Muscle layer of colon (tissue), 2 donors: ENCODE measurements at regions not wholly inside any gene's neighbourhood (a gene's known extent, or its start where the extent isn't known, plus 50 kb on each side); places are given as distances from the start of the nearest gene placed in this dataset.

Experiments
- H3K27ac ChIP-seq: one replicate; pipeline ENCODE4 v1.7.0; 2013; ENCODE audit warnings: low read depth, mild to moderate bottlenecking, low read length, moderate library complexity
- H3K27me3 ChIP-seq, 2 donors: one replicate each; pipeline ENCODE4 v1.7.0; 2013; ENCODE audit warnings: low read length in 2 of 2, mild to moderate bottlenecking in 2 of 2; ENCODE audit not compliant: insufficient read depth in 2 of 2, control insufficient read depth in 1 of 2
- H3K36me3 ChIP-seq: one replicate; pipeline ENCODE4 v1.7.0; 2013; ENCODE audit warnings: mild to moderate bottlenecking, low read length; ENCODE audit not compliant: insufficient read depth
- H3K4me1 ChIP-seq: one replicate; pipeline ENCODE4 v1.7.0; 2013; ENCODE audit warnings: mild to moderate bottlenecking, low read length; ENCODE audit not compliant: insufficient read depth
- H3K4me3 ChIP-seq, 2 donors: one replicate each; pipeline ENCODE4 v1.7.0; 2013; ENCODE audit warnings: low read length in 2 of 2, low read depth in 1 of 2, mild to moderate bottlenecking in 1 of 2, moderate library complexity in 1 of 2
- H3K9ac ChIP-seq: one replicate; pipeline ENCODE4 v1.7.0; 2013; ENCODE audit warnings: low read length
- H3K9me3 ChIP-seq: one replicate; pipeline ENCODE4 v1.7.0; 2013; ENCODE audit warnings: mild to moderate bottlenecking, low read length
- donor health status: abdominal sarcoma.
- donor health status: Adenocarcinoma of cecum.

DNA sequence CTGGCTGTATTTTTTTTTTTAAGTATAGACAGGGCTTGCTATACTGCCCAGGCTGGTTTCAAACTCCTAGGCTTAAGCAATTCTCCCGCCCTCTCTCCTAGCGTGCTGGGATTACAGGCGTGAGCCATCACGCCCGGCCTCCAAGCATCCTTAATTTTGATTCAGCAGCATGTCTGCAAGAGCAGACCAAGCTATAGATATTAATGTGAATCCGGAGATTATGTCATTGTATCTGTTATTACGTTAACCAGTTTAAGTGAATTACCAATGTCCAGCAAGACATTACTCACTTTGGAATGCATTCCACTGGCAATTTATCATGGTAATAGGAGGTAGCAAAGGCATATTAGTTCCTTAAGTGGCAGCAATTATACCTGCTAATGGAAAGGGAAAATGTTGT is 179.7 kb downstream of the CHRM3 start:
- peaks cover 8% of the 10 kb centered on the region for H3K4me1 ChIP-seq
- H3K9ac ChIP-seq, result no peak overlapping the region
- H3K36me3 ChIP-seq, result no peaks in the 10 kb centered on the region
- no peaks in the 10 kb centered on the region for H3K9me3 ChIP-seq
- no peak overlapping the region for H3K4me3 ChIP-seq
- no peaks in the 10 kb centered on the region for H3K27me3 ChIP-seq
- H3K27ac ChIP-seq, result no peak overlapping the region

DNA sequence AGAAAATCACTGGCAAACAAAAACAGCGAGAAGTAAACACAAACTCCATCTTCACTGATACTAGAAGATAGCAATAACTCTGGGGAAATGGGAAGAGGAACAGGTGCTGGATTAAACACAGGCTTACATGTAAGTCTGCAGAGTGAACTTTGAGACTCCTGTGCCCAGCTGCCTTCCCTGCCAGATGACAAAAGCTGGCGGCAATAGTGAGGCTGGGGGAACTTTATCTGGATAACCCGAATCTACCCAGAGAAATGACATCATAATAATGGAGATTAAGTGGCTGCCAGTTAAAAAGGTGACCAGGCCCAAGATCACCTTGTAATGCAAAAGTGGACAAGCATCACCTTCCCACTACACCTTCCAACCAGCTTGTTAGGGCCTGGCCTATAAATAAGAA is 184.5 kb downstream of the CHRM3 start:
- H3K36me3 ChIP-seq, result no peaks in the 10 kb centered on the region
- H3K27me3 ChIP-seq, result no peaks in the 10 kb centered on the region
- no peaks in the 10 kb centered on the region for H3K9me3 ChIP-seq
- no peak overlapping the region for H3K4me3 ChIP-seq
- H3K4me1 ChIP-seq, result peaks cover 8% of the 10 kb centered on the region
- no peak overlapping the region for H3K27ac ChIP-seq
- H3K9ac ChIP-seq, result no peak overlapping the region

DNA sequence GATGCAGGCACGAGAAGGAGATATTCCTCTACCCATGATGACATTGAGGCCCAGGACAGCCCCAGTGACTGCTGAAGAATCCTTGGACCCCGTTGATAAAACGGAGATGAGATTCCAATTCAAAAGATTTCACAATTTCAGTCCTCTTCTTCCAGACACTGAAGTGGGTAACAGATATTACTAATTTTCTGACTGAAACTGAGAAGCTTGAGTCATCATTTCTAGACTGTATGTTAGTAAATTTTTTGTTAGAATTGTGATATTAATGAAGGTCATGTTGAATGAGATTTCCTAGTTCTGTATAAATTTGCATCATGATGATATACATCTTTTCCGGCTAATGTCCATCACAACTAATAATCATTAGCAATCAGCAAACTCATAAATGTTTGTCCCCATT is 185.8 kb downstream of the CHRM3 start:
- no peaks in the 10 kb centered on the region for H3K27me3 ChIP-seq
- H3K9ac ChIP-seq, result no peak overlapping the region
- peaks cover 8% of the 10 kb centered on the region for H3K4me1 ChIP-seq
- H3K9me3 ChIP-seq, result no peaks in the 10 kb centered on the region
- no peak overlapping the region for H3K27ac ChIP-seq
- no peak overlapping the region for H3K4me3 ChIP-seq
- H3K36me3 ChIP-seq, result no peaks in the 10 kb centered on the region

DNA sequence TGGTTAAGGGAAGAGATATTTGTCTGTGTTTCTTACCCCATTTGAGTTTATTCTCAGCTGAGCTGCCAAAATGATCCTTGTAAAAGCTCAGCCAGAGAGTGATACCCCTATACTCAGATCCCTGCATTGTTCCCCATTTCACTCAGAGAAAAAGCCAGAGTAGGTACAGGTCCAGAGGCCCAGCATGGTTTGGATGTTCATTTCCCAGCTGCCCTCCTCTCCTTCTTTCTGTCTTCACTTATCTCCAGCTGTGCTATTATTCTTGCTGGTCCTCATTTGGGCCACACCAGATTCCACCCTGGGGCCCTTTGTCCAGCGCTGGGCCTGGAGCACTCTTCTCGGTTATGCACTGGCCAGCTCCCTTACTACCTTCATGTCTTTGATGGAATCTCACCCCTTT is 187.7 kb downstream of the CHRM3 start:
- H3K36me3 ChIP-seq, result no peaks in the 10 kb centered on the region

DNA sequence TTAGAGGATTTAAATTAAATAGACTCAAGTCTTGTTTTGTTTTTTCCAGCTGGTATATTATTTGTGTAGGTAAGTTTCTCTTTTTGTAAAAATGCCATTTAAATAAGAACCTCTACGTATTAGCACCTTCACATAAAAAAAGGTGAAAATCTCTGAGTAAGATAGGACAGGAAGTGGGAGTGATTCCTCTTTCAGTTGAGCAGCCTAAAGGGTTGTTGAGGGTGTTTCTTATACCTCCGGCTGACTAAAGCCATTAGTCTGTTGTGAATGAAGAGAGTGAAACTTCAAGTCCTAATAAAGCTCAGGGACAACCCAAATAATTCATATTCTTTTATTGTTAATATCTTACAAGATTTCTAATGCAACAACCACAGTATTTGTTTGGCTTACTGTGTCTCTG is 188.7 kb downstream of the CHRM3 start:
- no peaks in the 10 kb centered on the region for H3K9me3 ChIP-seq
- H3K4me3 ChIP-seq, result no peak overlapping the region
- H3K27ac ChIP-seq, result no peak overlapping the region
- no peaks in the 10 kb centered on the region for H3K27me3 ChIP-seq
- no peaks in the 10 kb centered on the region for H3K36me3 ChIP-seq
- H3K9ac ChIP-seq, result no peak overlapping the region
- H3K4me1 ChIP-seq, result peaks cover 3% of the 10 kb centered on the region

More for the DNA sequence above, 187.7 kb downstream of the CHRM3 start:
- Histone ChIP-seq H3K27me3 (no peaks in the 10 kb centered on the region), H3K4me3 (no peak overlapping the region), H3K4me1 (no peaks in the 10 kb centered on the region), H3K27ac (no peak overlapping the region), H3K9ac (no peak overlapping the region), H3K9me3 (no peaks in the 10 kb centered on the region)

DNA sequence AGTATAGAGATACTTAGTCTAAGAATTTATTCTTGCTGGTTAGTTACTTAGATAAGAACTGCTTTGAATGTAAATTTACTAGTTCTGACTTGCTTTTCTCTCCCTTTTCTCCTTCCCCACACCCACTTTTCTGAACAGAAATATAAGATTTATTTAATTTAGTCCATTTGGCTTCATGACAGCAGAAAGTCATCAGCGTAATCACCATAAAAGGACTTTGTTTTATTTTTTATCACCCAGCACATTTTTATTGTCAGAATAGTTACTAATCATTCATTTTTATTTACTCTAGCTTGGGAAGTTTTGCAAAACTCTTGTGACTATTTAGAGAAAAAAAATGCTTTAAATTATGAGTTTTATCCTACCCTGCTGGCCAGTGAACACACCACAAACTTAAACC is 197.2 kb downstream of the CHRM3 start:
- Histone ChIP-seq H3K4me3 (no peak overlapping the region), H3K36me3 (no peaks in the 10 kb centered on the region), H3K4me1 (peaks cover 16% of the 10 kb centered on the region), H3K27me3 (no peaks in the 10 kb centered on the region), H3K9me3 (no peaks in the 10 kb centered on the region), H3K27ac (no peak overlapping the region), H3K9ac (no peak overlapping the region)

DNA sequence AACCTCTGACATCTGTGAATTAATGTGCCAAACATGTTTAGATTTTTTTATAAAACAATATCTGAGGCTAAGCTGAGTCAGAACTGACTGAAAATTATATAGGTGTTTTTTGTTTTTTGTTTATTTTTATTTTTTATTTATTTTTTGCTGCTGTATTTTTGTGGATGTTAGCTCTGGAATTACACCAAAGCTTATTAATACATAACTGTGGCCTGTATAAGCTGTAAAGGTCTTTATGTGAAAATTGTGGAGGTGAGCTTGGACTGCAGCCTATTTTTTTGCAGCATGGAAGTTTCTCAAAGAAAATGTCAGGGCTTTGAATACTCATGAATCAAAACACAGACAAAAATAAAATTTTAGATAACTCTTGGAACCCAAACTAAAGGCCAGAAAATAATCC is 199.8 kb downstream of the CHRM3 start:
- no peak overlapping the region for H3K27ac ChIP-seq
- no peak overlapping the region for H3K9ac ChIP-seq
- H3K4me1 ChIP-seq, result peaks cover 13% of the 10 kb centered on the region
- H3K36me3 ChIP-seq, result no peaks in the 10 kb centered on the region
- H3K27me3 ChIP-seq, result no peaks in the 10 kb centered on the region
- H3K9me3 ChIP-seq, result no peaks in the 10 kb centered on the region
- no peak overlapping the region for H3K4me3 ChIP-seq

DNA sequence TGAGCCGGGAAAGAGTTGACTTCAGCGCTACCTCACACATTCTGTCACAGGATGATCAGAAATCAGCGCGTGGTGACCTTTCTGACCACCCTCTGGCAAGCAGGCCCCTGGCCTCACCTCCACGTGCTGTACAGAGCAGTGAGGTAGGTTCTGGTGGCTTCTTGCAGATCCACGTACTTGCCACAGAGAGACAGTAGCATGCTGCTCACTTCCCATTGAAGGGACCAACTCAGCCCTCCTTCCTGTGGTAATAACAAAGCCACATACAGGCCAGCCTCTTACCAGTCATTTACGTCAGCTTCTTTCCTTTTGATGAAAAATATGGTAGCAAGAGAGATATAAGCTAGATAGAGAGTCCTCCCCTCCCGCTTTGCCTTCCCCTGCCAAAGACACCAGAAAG is 200.7 kb downstream of the CHRM3 start:
- H3K36me3 ChIP-seq, result no peaks in the 10 kb centered on the region
- H3K27me3 ChIP-seq, result no peaks in the 10 kb centered on the region
- H3K4me3 ChIP-seq, result no peak overlapping the region
- no peak overlapping the region for H3K27ac ChIP-seq
- no peak overlapping the region for H3K9ac ChIP-seq
- H3K9me3 ChIP-seq, result no peaks in the 10 kb centered on the region
- H3K4me1 ChIP-seq, result peaks cover 14% of the 10 kb centered on the region

DNA sequence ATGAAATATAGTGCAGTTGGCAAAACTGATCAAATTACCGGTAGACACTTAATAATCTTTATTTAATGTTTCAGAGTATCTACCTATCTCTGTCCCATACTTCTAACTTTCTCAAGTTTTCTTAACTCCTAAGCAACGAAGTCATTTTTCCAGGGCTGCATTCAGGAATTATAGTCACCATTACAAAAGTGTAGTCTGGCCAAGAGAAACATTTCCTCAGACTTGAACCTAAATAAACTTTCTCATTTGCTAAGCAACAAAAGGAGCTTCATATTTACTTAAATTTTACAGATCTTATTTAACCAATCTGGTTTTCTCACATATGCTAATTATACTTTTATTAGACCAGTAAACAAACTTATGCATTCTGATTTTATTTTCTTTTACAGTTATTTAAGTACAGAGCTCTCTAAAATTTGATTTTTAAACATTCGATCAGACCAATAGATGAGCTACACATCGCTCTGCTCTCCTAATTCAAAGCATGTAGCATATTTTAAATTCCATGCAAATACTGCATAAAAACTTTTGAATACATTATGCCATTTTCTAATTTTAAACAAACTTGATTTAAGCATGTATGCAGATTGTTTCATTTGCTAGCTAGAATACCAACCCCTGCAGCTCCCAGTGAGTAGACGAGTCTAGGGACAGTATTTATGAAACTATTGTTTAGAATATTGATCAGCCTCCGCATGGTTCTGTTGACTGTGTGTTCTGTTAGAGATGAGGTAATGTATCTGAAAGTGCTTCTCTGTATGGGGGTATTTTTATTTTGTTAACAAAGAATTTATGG is 201.4 kb downstream of the CHRM3 start:
- H3K9ac ChIP-seq, result no peak overlapping the region
- H3K4me3 ChIP-seq, result no peak overlapping the region
- H3K9me3 ChIP-seq, result no peaks in the 10 kb centered on the region
- peaks cover 14% of the 10 kb centered on the region for H3K4me1 ChIP-seq
- no peaks in the 10 kb centered on the region for H3K36me3 ChIP-seq
- no peaks in the 10 kb centered on the region for H3K27me3 ChIP-seq
- H3K27ac ChIP-seq, result no peak overlapping the region

DNA sequence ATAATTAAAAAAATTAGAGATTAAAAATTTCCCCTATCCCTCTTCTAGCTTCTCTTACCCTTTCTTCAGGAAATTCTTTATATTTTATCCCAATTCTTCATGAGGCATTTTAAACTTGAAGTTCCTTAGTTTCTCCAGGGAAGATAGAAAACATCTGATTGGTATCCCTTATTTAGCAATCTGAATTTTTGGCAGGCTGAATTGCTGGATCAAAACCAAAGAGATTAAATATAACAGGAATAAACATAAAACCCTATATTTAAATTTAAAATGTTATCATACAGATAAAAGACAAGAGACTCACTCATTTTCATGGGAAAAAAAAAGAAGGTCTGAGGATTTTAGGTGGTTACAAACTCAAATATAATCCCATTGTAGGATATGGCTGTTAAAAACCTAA is 204.2 kb downstream of the CHRM3 start:
- Histone ChIP-seq H3K36me3 (no peaks in the 10 kb centered on the region), H3K4me1 (peaks cover 14% of the 10 kb centered on the region), H3K27ac (no peak overlapping the region), H3K9ac (no peak overlapping the region), H3K27me3 (no peaks in the 10 kb centered on the region), H3K9me3 (no peaks in the 10 kb centered on the region), H3K4me3 (no peak overlapping the region)

DNA sequence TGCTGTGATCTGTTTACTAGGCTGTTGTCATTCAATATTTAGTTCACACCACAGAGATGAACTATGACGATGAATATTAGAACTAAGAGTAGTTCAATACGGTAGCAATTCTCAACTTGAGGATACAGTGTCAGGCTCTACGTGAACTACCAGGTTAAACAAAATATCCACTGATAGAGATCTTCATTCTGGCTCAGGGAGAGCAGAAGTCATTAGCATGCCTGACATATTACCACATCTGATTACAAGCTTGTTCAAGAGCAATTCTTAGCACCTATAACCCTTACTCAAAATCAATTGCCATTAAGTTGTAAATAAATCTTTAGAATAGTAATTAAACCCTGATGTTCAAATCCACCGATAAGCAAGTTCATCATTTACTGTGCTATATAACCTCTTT is 207.2 kb downstream of the CHRM3 start:
- H3K9me3 ChIP-seq, result no peaks in the 10 kb centered on the region
- H3K27ac ChIP-seq, result no peak overlapping the region
- no peaks in the 10 kb centered on the region for H3K27me3 ChIP-seq
- H3K4me3 ChIP-seq, result no peak overlapping the region
- H3K9ac ChIP-seq, result no peak overlapping the region
- H3K36me3 ChIP-seq, result no peaks in the 10 kb centered on the region
- peaks cover 4% of the 10 kb centered on the region for H3K4me1 ChIP-seq

DNA sequence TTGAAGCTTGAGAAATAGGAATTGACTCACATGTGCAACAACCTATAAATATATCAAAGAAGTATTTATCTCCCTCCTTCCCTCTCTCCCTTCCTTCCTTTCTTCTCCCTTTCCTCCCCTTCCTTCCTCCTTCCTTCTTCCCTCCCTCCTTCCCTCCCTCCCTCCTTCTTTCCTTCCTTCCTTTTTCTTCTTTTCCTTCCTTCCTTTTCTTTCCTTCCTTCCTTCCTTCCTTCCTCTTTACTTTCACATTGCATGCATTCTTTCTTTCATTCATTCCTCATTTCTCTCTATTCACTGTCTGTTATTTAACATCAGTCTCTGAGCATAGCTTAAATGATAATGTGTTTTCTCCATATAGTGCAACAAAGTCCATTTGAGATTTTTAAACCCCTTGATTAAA is 214.2 kb downstream of the CHRM3 start:
- H3K36me3 ChIP-seq, result no peaks in the 10 kb centered on the region

More for the DNA sequence above, 214.2 kb downstream of the CHRM3 start:
- Histone ChIP-seq H3K4me1 (no peaks in the 10 kb centered on the region), H3K9ac (no peak overlapping the region), H3K27ac (no peak overlapping the region), H3K27me3 (no peaks in the 10 kb centered on the region), H3K4me3 (no peak overlapping the region), H3K9me3 (no peaks in the 10 kb centered on the region)
